HFF-Myc (cell line): ENCODE measurements at regions not wholly inside any gene's neighbourhood (a gene's known extent, or its start where the extent isn't known, plus 50 kb on each side); places are given as distances from the start of the nearest gene placed in this dataset.

Experiments
- DNase-seq: peaks from one replicate; pipeline ENCODE4 v3.0.0-alpha.2; 2011; ENCODE audit warnings: low read depth; ENCODE audit errors: extremely low read depth
- H3K4me3 ChIP-seq: replicated peaks from 2 replicates; pipeline ENCODE4 v1.5.1; 2011; ENCODE audit warnings: low read depth, mild to moderate bottlenecking, control low read depth, low read length
- TF ChIP-seq, protein P1 (sequence below): IDR thresholded peaks from 2 replicates; pipeline ENCODE4 v1.5.1; 2012; ENCODE audit warnings: mild to moderate bottlenecking, low read depth, low read length, control low read depth; ENCODE audit errors: missing control alignments

DNA sequence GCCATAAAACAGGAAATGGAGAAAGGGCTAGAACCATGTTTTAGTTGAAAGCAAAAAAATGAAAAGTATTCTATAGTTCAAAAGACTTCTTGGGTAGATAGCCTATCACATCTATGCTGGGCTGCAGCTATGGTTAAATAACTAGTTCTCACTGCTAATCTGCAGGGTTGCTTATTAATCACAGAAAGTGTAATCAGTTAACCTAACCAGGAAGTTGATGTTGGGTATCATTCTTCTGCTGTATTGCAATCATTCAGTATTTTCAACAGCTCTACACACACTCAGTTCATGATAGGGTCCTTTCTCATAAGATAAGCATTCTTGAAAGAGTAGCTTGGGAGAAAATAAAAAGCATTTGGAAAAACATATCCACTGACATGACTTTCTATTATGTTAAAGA, 135.2 kb upstream of the TCF21 start:
- DNase-seq = no peak
- TF ChIP-seq, protein P1, sequence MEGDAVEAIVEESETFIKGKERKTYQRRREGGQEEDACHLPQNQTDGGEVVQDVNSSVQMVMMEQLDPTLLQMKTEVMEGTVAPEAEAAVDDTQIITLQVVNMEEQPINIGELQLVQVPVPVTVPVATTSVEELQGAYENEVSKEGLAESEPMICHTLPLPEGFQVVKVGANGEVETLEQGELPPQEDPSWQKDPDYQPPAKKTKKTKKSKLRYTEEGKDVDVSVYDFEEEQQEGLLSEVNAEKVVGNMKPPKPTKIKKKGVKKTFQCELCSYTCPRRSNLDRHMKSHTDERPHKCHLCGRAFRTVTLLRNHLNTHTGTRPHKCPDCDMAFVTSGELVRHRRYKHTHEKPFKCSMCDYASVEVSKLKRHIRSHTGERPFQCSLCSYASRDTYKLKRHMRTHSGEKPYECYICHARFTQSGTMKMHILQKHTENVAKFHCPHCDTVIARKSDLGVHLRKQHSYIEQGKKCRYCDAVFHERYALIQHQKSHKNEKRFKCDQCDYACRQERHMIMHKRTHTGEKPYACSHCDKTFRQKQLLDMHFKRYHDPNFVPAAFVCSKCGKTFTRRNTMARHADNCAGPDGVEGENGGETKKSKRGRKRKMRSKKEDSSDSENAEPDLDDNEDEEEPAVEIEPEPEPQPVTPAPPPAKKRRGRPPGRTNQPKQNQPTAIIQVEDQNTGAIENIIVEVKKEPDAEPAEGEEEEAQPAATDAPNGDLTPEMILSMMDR = no peak
- no peak overlapping the region for H3K4me3 ChIP-seq

DNA sequence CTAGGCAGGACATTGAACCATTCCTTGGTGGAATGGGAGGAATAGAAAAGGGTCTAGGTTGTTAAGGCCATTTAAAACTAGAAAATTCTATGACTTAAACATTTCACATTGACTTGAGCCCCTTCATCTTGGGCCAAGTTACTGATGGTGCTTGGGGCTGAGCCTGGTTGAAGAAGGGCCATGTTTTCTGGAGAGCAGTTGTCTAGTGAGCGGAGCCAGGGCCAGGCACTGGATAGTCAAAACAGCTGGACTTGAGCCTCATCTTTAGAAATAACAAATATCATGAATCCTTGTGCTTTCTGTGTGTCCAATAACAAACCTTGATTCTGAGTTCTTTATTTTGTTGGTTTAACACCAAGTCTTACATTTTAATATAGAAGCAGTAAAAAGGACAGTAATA, 134.6 kb upstream of the TCF21 start:
- no peak for DNase-seq
- H3K4me3 ChIP-seq = no peak overlapping the region
- TF ChIP-seq, protein P1 = no peak

DNA sequence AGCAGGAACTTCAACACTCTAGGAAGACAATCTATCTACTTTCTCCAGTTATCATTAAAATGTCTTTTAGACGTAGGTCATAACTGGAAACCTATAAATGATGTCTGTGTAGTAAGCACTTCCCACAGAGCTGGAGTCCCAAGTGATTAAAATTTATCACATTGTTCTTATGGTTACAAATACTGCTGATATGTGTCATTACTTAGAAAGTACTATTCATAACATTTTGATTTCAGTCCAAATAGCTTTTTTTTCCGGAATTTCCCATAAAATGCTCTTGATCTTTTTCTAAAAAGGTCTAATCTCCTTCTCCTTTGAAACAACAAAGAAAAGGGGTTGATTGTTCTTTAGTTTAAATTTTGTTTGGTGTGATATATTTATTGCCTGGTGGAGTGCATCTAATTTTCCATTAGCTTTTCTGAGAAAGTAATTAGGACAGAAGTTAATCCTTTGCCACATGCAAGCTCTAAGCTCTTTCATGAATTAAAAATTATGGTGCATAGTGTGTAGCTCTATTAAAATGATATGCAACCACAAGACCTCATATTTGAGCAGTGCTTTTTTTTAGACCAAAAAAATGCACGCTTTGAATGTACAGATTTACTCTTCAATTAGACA, 132.7 kb upstream of the TCF21 start:
- no peak overlapping the region for H3K4me3 ChIP-seq
- TF ChIP-seq, protein P1 = no peak
- no peak for DNase-seq

DNA sequence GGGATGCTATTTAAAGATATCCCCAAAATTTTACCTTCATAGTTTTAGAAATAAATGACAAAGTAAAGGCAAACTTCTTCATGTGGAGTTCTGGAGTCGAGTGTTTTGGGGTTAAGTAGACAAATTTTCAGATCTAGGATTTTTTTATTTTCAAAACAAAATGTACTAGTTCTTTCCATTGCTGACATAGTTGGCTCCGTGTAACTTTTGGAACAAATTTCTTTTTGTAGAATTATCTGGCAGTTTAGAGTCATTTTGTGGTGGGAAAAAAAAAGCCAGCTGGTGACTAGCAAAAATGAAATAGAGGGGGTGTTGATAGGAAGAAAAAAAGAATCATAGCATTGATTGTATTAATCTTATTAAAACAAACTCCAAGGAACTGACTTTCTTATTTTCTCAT, 131.6 kb upstream of the TCF21 start:
- TF ChIP-seq, protein P1 = no peak
- no peak for DNase-seq
- no peak overlapping the region for H3K4me3 ChIP-seq

DNA sequence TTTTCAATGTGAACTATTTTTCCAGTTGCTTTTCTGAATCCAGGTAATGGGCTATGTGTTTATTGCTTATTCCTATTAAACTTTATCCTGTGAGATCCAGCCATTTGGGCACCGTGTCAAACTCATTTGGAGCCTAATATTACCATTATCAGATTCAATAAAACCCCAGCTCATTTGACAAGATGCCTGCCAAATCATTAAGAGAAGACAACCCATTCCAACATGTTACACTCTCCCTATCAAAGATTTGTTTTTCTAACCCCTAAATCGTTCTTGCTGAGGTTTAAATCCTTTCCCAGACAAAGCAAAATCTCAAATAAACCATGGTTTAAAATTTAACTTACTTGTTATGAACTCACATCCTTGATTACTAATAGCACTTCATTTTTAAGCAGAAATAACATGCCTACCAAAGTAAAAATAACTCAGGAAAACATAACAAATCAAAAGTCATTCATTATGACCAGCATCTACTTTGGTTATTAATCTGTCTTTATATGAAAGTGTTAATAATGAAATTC, 130.0 kb upstream of the TCF21 start:
- no peak for DNase-seq
- no peak overlapping the region for H3K4me3 ChIP-seq
- TF ChIP-seq, protein P1 = no peak

DNA sequence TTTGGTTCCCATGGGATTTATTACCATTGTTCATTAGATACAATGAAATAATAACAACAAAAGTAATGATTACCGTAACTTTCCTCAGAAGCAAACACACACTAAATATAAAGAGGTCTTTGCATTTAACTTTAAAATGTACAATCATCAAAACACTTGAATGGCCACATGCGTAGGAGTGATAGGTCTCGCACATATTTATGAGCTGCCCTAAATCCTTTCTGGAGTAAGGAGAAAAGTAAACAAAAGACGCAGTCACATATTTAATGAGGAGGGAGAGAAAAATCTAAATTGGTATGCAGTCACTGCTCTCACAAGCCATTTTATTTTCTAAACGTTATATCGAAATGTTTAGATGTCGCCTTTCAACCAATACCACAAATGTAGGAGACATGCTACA, 129.4 kb upstream of the TCF21 start:
- H3K4me3 ChIP-seq = no peak overlapping the region
- TF ChIP-seq, protein P1 = no peak
- DNase-seq = no peak

DNA sequence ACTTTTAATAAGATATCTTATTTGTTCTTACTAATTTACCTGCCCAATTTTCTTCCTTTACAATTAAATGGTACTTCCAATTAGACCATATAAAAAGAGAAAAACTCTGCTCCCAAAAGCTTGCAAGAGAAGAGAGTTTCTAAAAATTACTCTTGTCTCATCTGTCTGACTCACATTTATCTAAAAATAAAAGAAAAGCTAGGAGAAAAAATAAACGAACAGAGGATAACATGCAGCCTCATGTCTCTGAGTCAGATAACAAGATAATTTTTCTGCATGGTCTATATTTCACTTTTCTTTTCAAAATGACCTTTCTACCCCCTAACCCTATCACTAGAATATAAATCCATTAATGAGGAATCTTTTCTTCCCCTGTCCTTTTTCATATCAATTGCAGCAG, 127.2 kb upstream of the TCF21 start:
- DNase-seq = no peak
- no peak overlapping the region for H3K4me3 ChIP-seq
- TF ChIP-seq, protein P1 = no peak
